Stomach (tissue), 8 donors: ENCODE measurements at regions not wholly inside any gene's neighbourhood (a gene's known extent, or its start where the extent isn't known, plus 50 kb on each side); places are given as distances from the start of the nearest gene placed in this dataset.

Source experiments
- DNase-seq, 2 donors: peaks; one replicate each; pipeline versions ENCODE4 v3.0.0 to v3.0.0-alpha.2; 2013 to 2019
- H3K27ac ChIP-seq, 5 donors: fragments of 200-600 bp in 4 of 5; sonication (generic) in 4 of 5; one replicate each; pipeline ENCODE4 v1.5.1; 2013 to 2019; ENCODE audit warnings: mild to moderate bottlenecking in 1 of 5, moderate library complexity in 1 of 5
- H3K27me3 ChIP-seq, 3 donors: fragments of 200-600 bp; sonication (generic); one replicate each; pipeline ENCODE4 v1.5.1; 2017 to 2019; ENCODE audit warnings: mixed run types in 1 of 3
- H3K36me3 ChIP-seq, 4 donors: fragments of 200-600 bp; sonication (generic); 1 replicate in 3 of 4; 2 replicates in 1 of 4; pipeline ENCODE4 v1.5.1; 2016 to 2019
- H3K4me1 ChIP-seq, 4 donors: fragments of 200-600 bp; sonication (generic); one replicate each; pipeline ENCODE4 v1.5.1; 2016 to 2019
- H3K4me3 ChIP-seq, 4 donors: fragments of 200-600 bp; sonication (generic) in 3 of 4; one replicate each; pipeline ENCODE4 v1.5.1; 2016 to 2019; ENCODE audit warnings: mild to moderate bottlenecking in 1 of 4
- H3K9me3 ChIP-seq, 4 donors: fragments of 200-600 bp; sonication (generic); one replicate each; pipeline ENCODE4 v1.5.1; 2016 to 2019
- EP300 ChIP-seq: sonication (generic); formaldehyde crosslinking; IDR thresholded peaks from one replicate; pipeline ENCODE4 v1.6.1; 2017; ENCODE audit warnings: antibody characterized with exemption
- POLR2A ChIP-seq, 4 donors: fragments of 450-650 bp; IDR thresholded peaks; one replicate each; pipeline ENCODE4 v1.6.1; 2016; ENCODE audit warnings: antibody characterized with exemption in 4 of 4, control low read depth in 2 of 4, mild to moderate bottlenecking in 1 of 4, moderate library complexity in 1 of 4
- POLR2AphosphoS5 ChIP-seq, 3 donors: sonication (generic); formaldehyde crosslinking; IDR thresholded peaks; one replicate each; pipeline ENCODE4 v1.6.1; 2016; ENCODE audit warnings: antibody characterized with exemption in 3 of 3
- WGBS, 5 donors: extraction: QIAGEN DNeasy Blood & Tissue Kit in 3 of 5; methylation state at CpG; one replicate each; pipeline versions ENCODE4 v1.1.5 to v1.1.7; 2013 to 2018; 5-methylcytosine and 5-hydroxymethylcytosine counted together
- intact Hi-C: fragments of 100-400 bp; cut with DNase I; formaldehyde crosslinking; loops from one replicate; pipeline ENCODE4 v1.15.1; 2023; ENCODE audit warnings: low total_unique reads
- TF ChIP-seq, protein P1 (sequence below), 7 experiments: fragments of 450-650 bp in 4 of 7; fragments of 200-600 bp in 3 of 7; sonication (generic) in 3 of 7; IDR thresholded peaks; one replicate each; pipeline ENCODE4 v1.5.1; 2016 to 2019; ENCODE audit warnings: antibody characterized with exemption in 7 of 7, control low read depth in 2 of 7, mild to moderate bottlenecking in 1 of 7
- donor health status: healthy with polysubstance abuse.
- donor health status: Bipolar disorder and iron deficiency.
- donor health status: healthy.

GRCh38 chr1:98059620-98060019, 138.8 kb upstream of the DPYD start:
- Histone ChIP-seq H3K4me1 (no peaks in the 10 kb centered on the region), H3K36me3 (no peaks in the 10 kb centered on the region), H3K9me3 (no peaks in the 10 kb centered on the region), H3K27ac (no peak overlapping the region), H3K27me3 (peaks cover 0 to 43% (median 0%) of the 10 kb centered on the region in 3 donors), H3K4me3 (no peak overlapping the region)
- 43 to 82% (median 65%) methylated on average over 1 of the region's 1 CpG for WGBS, 5 donors
- intact Hi-C loops, result loop anchor here (10.0 kb wide), 1 partner anchor 1095 kb away; no protein-coding TSS in a partner anchor
- TF ChIP-seq, protein P1, sequence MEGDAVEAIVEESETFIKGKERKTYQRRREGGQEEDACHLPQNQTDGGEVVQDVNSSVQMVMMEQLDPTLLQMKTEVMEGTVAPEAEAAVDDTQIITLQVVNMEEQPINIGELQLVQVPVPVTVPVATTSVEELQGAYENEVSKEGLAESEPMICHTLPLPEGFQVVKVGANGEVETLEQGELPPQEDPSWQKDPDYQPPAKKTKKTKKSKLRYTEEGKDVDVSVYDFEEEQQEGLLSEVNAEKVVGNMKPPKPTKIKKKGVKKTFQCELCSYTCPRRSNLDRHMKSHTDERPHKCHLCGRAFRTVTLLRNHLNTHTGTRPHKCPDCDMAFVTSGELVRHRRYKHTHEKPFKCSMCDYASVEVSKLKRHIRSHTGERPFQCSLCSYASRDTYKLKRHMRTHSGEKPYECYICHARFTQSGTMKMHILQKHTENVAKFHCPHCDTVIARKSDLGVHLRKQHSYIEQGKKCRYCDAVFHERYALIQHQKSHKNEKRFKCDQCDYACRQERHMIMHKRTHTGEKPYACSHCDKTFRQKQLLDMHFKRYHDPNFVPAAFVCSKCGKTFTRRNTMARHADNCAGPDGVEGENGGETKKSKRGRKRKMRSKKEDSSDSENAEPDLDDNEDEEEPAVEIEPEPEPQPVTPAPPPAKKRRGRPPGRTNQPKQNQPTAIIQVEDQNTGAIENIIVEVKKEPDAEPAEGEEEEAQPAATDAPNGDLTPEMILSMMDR (IDR thresholded peaks at IDR 0.05), result no peak
- TF ChIP-seq POLR2A (IDR thresholded peaks at IDR 0.05) (no peak), EP300 (no peak), POLR2AphosphoS5 (IDR thresholded peaks at IDR 0.05) (no peak)
- DNase-seq, result no peak

DNA sequence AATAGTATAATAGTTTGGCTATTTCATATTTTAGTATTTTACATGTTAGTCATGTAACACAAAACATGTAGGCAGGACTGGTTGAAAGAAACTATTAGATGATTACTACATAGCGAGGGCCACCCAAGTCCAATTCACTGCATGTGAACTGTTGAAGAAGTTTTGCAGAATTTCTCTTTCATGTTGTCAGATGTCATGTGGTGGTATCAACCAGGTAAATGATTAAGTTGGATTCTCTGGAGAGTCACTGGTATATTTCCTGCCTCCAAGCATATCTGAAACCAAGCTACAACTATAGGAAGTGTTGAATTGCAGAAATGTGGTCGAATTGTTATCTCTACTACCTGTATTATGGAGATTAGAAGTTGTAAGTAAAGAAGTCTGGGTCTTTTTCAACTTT, 137.8 kb upstream of the DPYD start:
- Histone ChIP-seq H3K4me1 (peaks cover 2 to 9% (median 7%) of the 10 kb centered on the region in 4 donors), H3K36me3 (no peaks in the 10 kb centered on the region), H3K27ac (no peak overlapping the region), H3K4me3 (no peak overlapping the region), H3K9me3 (no peaks in the 10 kb centered on the region), H3K27me3 (peaks cover 0 to 52% (median 7%) of the 10 kb centered on the region in 3 donors)
- TF ChIP-seq POLR2A (IDR thresholded peaks at IDR 0.05) (no peak), EP300 (no peak), POLR2AphosphoS5 (IDR thresholded peaks at IDR 0.05) (no peak)
- TF ChIP-seq, protein P1 (IDR thresholded peaks at IDR 0.05), result no peak
- intact Hi-C loops, result loop anchor here (10.0 kb wide), 1 partner anchor 1094 kb away; no protein-coding TSS in a partner anchor
- no peak for DNase-seq
- WGBS, 5 donors, result 46 to 57% (median 56%) methylated on average over 2 of the region's 2 CpGs

DNA sequence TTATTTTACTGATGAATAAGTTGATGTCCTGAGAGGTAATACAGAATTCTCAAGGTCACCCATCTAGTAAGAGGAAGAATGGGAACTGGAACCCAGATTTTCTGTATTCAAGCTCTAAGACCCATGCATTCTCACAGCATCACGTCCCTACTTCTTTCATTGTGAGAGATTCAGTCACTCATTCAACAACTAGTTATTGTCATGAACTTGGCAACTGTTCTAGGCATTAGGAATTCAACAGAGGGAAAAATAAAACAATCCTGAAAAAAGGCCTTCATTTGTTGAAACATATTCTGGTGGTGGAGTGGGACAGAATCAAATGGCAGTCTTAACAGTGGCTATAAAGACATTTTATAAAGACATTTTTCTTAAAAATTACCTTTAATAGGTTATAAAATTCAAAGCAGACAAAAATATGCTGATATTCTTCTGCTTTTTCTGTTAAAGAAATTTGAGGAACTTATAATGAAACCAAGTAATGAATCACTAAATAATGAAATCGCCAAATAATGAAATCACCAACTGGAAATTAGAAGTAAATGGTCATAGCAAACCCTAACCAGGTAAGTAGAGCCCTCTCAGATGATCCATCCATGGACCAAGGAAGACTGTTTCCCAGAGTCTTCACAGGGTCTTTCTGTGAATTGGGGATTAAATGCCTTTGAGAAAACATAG, 136.5 kb upstream of the DPYD start:
- no peaks in the 10 kb centered on the region for H3K9me3 ChIP-seq
- intact Hi-C loops, result loop anchor here (10.0 kb wide), 1 partner anchor 1093 kb away; no protein-coding TSS in a partner anchor
- TF ChIP-seq EP300 (no peak), POLR2AphosphoS5 (IDR thresholded peaks at IDR 0.05) (no peak), POLR2A (IDR thresholded peaks at IDR 0.05) (no peak)
- TF ChIP-seq, protein P1 (IDR thresholded peaks at IDR 0.05), result no peak
- H3K36me3 ChIP-seq, result no peaks in the 10 kb centered on the region
- 86 to 91% (median 88%) methylated on average over 2 of the region's 2 CpGs for WGBS, 5 donors
- H3K27ac ChIP-seq, result no peak overlapping the region
- H3K4me1 ChIP-seq, result peaks cover 8 to 19% (median 13%) of the 10 kb centered on the region in 4 donors
- peaks cover 0 to 64% (median 16%) of the 10 kb centered on the region in 3 donors for H3K27me3 ChIP-seq
- H3K4me3 ChIP-seq, result no peak overlapping the region
- no peak for DNase-seq

DNA sequence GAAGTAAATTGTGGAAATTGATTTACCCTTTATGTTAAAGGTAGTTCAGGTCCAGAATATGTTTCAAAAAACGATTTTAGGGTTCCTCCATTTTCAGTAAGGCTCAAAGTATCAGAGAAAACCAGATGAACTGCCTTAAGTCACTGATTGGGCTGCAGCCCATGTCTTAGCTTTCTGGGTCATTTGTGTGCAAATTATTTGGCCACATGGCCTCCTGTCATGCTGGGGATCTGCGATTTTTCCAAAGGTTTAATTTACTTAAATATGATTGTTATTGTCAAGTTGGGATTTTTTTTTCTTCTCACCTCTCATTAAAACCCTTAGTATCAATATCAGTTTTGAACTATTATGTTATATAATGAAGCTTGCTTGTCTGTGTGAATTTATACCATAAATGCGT, 135.9 kb upstream of the DPYD start:
- WGBS, 5 donors, result 64 to 75% (median 73%) methylated on average over 3 of the region's 3 CpGs
- no peak overlapping the region for H3K27ac ChIP-seq
- H3K27me3 ChIP-seq, result peaks cover 0 to 64% (median 16%) of the 10 kb centered on the region in 3 donors
- H3K4me3 ChIP-seq, result no peak overlapping the region
- H3K4me1 ChIP-seq, result peaks cover 8 to 19% (median 13%) of the 10 kb centered on the region in 4 donors
- H3K9me3 ChIP-seq, result no peaks in the 10 kb centered on the region
- H3K36me3 ChIP-seq, result no peaks in the 10 kb centered on the region
- no peak for TF ChIP-seq POLR2AphosphoS5 (IDR thresholded peaks at IDR 0.05)
- no peak for TF ChIP-seq EP300
- TF ChIP-seq, protein P1 (IDR thresholded peaks at IDR 0.05), result no peak
- no peak for TF ChIP-seq POLR2A (IDR thresholded peaks at IDR 0.05)
- DNase-seq, result no peak
- intact Hi-C loops, result loop anchor here (10.0 kb wide), 1 partner anchor 1092 kb away; no protein-coding TSS in a partner anchor
